Glutamatergic neuron (in vitro differentiated cells): ENCODE measurements at regions not wholly inside any gene's neighbourhood (a gene's known extent, or its start where the extent isn't known, plus 50 kb on each side); places are given as distances from the start of the nearest gene placed in this dataset.

Experiments used
- DNase-seq: peaks from one replicate; pipeline ENCODE4 v3.0.0; 2022
- H3K27ac Mint-ChIP-seq: one replicate; pipeline ENCODE4 v1.8.0; 2020; ENCODE audit warnings: mild to moderate bottlenecking, mixed read lengths, inconsistent platforms; ENCODE audit not compliant: unreplicated experiment
- H3K27me3 Mint-ChIP-seq: one replicate; pipeline ENCODE4 v1.8.0; 2020; ENCODE audit warnings: mild to moderate bottlenecking, moderate library complexity, mixed read lengths, inconsistent platforms; ENCODE audit not compliant: unreplicated experiment
- H3K36me3 Mint-ChIP-seq: one replicate; pipeline ENCODE4 v1.8.0; 2020; ENCODE audit warnings: mild to moderate bottlenecking, mixed read lengths, inconsistent platforms; ENCODE audit not compliant: unreplicated experiment
- H3K4me1 Mint-ChIP-seq: one replicate; pipeline ENCODE4 v1.8.0; 2020; ENCODE audit warnings: mild to moderate bottlenecking, low read depth, mixed read lengths, inconsistent platforms; ENCODE audit not compliant: unreplicated experiment
- H3K4me3 Mint-ChIP-seq: one replicate; pipeline ENCODE4 v1.8.0; 2020; ENCODE audit warnings: mild to moderate bottlenecking, mixed read lengths, inconsistent platforms; ENCODE audit not compliant: unreplicated experiment
- H3K9me3 Mint-ChIP-seq: one replicate; pipeline ENCODE4 v1.8.0; 2020; ENCODE audit warnings: mild to moderate bottlenecking, moderate library complexity, mixed read lengths, inconsistent platforms; ENCODE audit not compliant: unreplicated experiment
- CTCF ChIP-seq: fragments of 200-600 bp; sonication (generic); IDR thresholded peaks from one replicate; pipeline ENCODE4 v1.5.0; 2021; ENCODE audit not compliant: partially characterized antibody, unreplicated experiment

GRCh38 chr10:130751851-130752250, 559.7 kb downstream of the TCERG1L start:
- Mint-ChIP-seq H3K4me3 (no peak overlapping the region), H3K36me3 (peaks cover 9% of the 10 kb centered on the region)

GRCh38 chr10:130756651-130757050, 554.9 kb downstream of the TCERG1L start:
- Mint-ChIP-seq H3K27me3 (peaks cover 3% of the 10 kb centered on the region), H3K4me1 (no peaks in the 10 kb centered on the region), H3K27ac (no peak overlapping the region), H3K36me3 (no peaks in the 10 kb centered on the region), H3K4me3 (no peak overlapping the region), H3K9me3 (peaks cover 6% of the 10 kb centered on the region)
- no peak for DNase-seq
- TF ChIP-seq CTCF = no peak

More at GRCh38 chr10:130751851-130752250, 559.7 kb downstream of the TCERG1L start:
- H3K27me3 Mint-ChIP-seq = peaks cover 3% of the 10 kb centered on the region
- DNase-seq = no peak
- peaks cover 6% of the 10 kb centered on the region for H3K9me3 Mint-ChIP-seq
- TF ChIP-seq CTCF = no peak
- H3K27ac Mint-ChIP-seq = no peak overlapping the region
- H3K4me1 Mint-ChIP-seq = no peaks in the 10 kb centered on the region

GRCh38 chr10:130757271-130757670, 554.2 kb downstream of the TCERG1L start:
- Mint-ChIP-seq H3K9me3 (peaks cover 6% of the 10 kb centered on the region), H3K27me3 (peaks cover 3% of the 10 kb centered on the region), H3K4me3 (no peak overlapping the region), H3K27ac (no peak overlapping the region), H3K4me1 (no peaks in the 10 kb centered on the region), H3K36me3 (no peaks in the 10 kb centered on the region)
- TF ChIP-seq CTCF = no peak
- no peak for DNase-seq

GRCh38 chr10:130757821-130758489, 553.6 kb downstream of the TCERG1L start:
- Mint-ChIP-seq H3K4me1 (no peaks in the 10 kb centered on the region), H3K27ac (no peak overlapping the region), H3K36me3 (no peaks in the 10 kb centered on the region), H3K9me3 (peaks cover 6% of the 10 kb centered on the region), H3K27me3 (peaks cover 3% of the 10 kb centered on the region), H3K4me3 (no peak overlapping the region)
- TF ChIP-seq CTCF = no peak
- no peak for DNase-seq

GRCh38 chr10:130758529-130758928, 553.0 kb downstream of the TCERG1L start:
- no peak for DNase-seq
- TF ChIP-seq CTCF = no peak
- H3K36me3 Mint-ChIP-seq = no peaks in the 10 kb centered on the region
- H3K4me3 Mint-ChIP-seq = no peak overlapping the region
- H3K27ac Mint-ChIP-seq = no peak overlapping the region
- peaks cover 6% of the 10 kb centered on the region for H3K9me3 Mint-ChIP-seq
- no peaks in the 10 kb centered on the region for H3K4me1 Mint-ChIP-seq
- peaks cover 3% of the 10 kb centered on the region for H3K27me3 Mint-ChIP-seq
